ENCODE measurements at regions not wholly inside any gene's neighbourhood (a gene's known extent, or its start where the extent isn't known, plus 50 kb on each side); places are given as distances from the start of the nearest gene placed in this dataset.

DNA sequence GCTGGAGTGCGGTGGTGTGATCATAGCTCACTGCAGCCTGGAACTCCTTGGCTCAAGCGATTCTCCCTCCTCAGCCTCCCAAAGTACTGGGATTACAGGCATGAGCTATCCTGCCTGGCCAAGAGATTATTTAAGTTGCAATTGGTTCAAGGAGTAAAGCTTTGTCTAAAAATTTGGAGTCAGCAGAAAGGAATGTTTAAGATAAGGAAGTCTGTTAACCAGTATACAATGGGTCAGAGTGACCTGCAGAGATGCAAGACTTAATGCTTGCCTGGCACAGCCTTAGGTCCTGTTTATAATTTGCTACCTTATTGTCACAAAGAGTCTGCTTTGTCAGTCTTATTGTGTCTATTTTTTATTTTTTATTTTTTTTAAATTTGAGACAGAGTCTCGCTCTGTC, 826.2 kb downstream of the NLGN4X start:
- TF ChIP-seq POLR2A (IDR thresholded peaks at IDR 0.05; ENCODE audit: low read length) (no peak), GATA1 (IDR thresholded peaks at IDR 0.05; ENCODE audit: low read depth, low read length) (no peak)

All from erythroblast (primary cell).